ENCODE measurements at regions not wholly inside any gene's neighbourhood (a gene's known extent, or its start where the extent isn't known, plus 50 kb on each side); places are given as distances from the start of the nearest gene placed in this dataset.

DNA sequence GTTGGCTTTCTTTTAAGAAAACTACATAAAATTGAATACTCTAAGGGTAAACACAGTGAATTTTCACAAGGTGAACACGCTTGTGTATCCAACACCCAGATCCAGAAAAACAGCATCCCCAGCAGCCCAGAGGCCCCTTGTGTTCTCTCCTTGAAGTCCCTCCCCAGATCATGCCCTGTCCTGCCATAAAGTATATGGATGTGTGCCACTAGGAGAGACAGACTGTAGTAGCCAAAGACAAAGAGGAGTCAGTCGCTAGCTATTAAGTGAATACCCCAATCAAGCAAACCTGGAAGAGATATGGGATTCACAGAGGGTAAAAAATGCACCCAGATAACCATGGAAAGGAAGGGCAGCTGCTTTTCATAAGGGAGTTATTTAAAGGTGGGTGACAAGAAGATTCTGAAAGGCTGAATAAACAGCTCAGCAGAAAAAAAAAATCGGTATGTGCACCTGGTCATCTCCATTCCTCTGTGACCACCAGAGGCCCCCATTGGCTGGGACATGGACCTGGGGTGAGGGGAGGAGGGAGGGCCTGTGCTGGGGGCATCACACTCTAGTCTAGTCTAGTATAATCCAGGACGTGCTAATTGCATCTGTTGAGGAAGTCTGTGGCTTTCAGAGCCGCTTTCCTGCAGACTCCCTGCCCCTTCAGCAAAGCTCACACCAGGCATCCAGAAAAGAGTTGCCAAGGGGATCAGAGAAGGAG lies 167.3 kb upstream of the NDN start (continued):
- TF ChIP-seq, protein P1, sequence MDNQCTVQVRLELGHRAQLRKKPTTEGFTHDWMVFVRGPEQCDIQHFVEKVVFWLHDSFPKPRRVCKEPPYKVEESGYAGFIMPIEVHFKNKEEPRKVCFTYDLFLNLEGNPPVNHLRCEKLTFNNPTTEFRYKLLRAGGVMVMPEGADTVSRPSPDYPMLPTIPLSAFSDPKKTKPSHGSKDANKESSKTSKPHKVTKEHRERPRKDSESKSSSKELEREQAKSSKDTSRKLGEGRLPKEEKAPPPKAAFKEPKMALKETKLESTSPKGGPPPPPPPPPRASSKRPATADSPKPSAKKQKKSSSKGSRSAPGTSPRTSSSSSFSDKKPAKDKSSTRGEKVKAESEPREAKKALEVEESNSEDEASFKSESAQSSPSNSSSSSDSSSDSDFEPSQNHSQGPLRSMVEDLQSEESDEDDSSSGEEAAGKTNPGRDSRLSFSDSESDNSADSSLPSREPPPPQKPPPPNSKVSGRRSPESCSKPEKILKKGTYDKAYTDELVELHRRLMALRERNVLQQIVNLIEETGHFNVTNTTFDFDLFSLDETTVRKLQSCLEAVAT (IDR thresholded peaks at IDR 0.05): no peak
- TF ChIP-seq ZNF207 (IDR thresholded peaks at IDR 0.05; ENCODE audit: borderline replicate concordance) (no peak), EZH2 (IDR thresholded peaks at IDR 0.05; ENCODE audit: borderline replicate concordance, control insufficient read depth, low read depth, low read length) (no peak)

DNA sequence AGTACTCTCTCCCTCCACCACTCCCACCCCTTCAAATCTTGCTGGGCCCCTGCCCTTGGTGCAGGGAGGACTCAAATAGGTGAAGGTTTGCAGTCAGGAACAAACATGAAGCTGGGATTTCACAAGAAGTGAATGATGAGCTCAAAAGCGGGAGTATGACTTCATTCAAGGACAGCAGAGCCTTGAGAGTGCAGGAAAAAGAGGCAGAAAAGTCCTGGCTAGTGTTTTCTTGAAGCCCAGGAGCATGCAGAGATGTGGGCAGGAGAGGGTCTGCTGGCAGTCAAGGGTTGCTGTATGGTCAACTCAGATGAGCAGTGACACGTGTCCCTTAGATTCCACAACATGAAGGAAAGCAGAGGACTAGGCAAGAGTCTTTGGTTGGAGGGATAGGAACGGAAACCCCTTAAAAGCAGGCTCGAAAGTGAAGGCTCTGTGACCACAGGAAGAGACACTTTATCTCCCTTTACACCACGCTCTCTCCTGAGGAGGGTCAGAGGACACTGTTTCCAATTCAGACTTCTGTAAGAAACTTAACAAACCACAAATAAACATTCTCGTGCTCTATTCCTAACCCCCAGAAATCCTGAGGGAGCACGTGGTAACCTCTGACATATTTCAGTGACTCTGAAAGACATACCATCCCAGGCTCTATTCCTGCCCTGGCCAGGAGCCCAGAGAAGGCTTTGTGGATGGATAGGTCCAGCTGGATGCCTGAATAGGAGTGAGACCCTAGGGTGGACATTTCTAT lies 168.0 kb upstream of the NDN start:
- H3K36me3 ChIP-seq (ENCODE audit: control insufficient read depth in 2 of 2, insufficient read depth in 2 of 2, low read length in 1 of 2): no peaks in the 10 kb centered on the region
- H3K79me2 ChIP-seq (ENCODE audit: control insufficient read depth, insufficient read depth, low read length): no peaks in the 10 kb centered on the region
- H3K9me3 ChIP-seq (replicated peaks; ENCODE audit: control insufficient read depth, insufficient read depth, low read length): no peaks in the 10 kb centered on the region; the same call in 2 of the 3 replicates
- in situ Hi-C loops (cut with MboI) (no loop called here), intact Hi-C loops (cut with micrococcal nuclease; ENCODE audit: unreplicated experiment) (loop anchor here (10.0 kb wide), 1 partner anchor 60 kb away; no protein-coding TSS in a partner anchor)
- no peaks in the 10 kb centered on the region for H4K20me1 ChIP-seq (ENCODE audit: control insufficient read depth, insufficient read depth)
- no peak overlapping the region for H3K4me3 ChIP-seq
- FAIRE-seq: no peak
- ChIA-PET SMC1A (ENCODE audit: uncharacterized antibody, unreplicated experiment) (interaction anchor here (0.6 kb wide), 1 partner anchor 221 kb away, joined by 3 read pairs; no protein-coding TSS in a partner anchor), POLR2A (no interaction called here), CTCF (no interaction called here), RAD21 (ENCODE audit: unreplicated experiment) (no interaction called here)
- no peak overlapping the region for H3K27ac ChIP-seq (ENCODE audit: control insufficient read depth, insufficient read depth)
- no peak overlapping the region for H2AFZ ChIP-seq (ENCODE audit: control insufficient read depth, low read depth, low read length)
- TF ChIP-seq NR2C2 (IDR thresholded peaks at IDR 0.05; ENCODE audit: borderline replicate concordance, control insufficient read depth, insufficient read length, low read depth) (no peak), JUND (IDR thresholded peaks at IDR 0.05; ENCODE audit: low read depth, low read length) (no peak), CREM (IDR thresholded peaks at IDR 0.05; ENCODE audit: low read depth) (no peak)
- H3K4me2 ChIP-seq (ENCODE audit: control insufficient read depth, insufficient read depth): no peak overlapping the region
- H3K27me3 ChIP-seq (replicated peaks in 1 of 2; ENCODE audit: control insufficient read depth in 2 of 2, insufficient read depth in 2 of 2, low read length in 1 of 2): no peaks in the 10 kb centered on the region
- H3K9ac ChIP-seq (ENCODE audit: control insufficient read depth, insufficient read depth, low read length): no peak overlapping the region
- WGBS (ENCODE audit: insufficient coverage, insufficient replicate concordance, low lambda C conversion rate, missing lambda C conversion rate): 2% methylated on average over 7 of the region's 7 CpGs
- DNase-seq (ENCODE audit: low read depth, low spot score): no peak
- no peak for ATAC-seq
- BruUV-seq (replicated peaks): no TSS peak
- no peaks in the 10 kb centered on the region for H3K4me1 ChIP-seq (ENCODE audit: control insufficient read depth, insufficient read depth, low read length)

All from GM12878 (cell line).